Activated CD4-positive, alpha-beta T cell treated with anti-CD3 and anti-CD28 coated beads, Interleukin-2, amount 50 U/mL, for 48 hours (primary cell): ENCODE measurements at regions not wholly inside any gene's neighbourhood (a gene's known extent, or its start where the extent isn't known, plus 50 kb on each side); places are given as distances from the start of the nearest gene placed in this dataset.
A peak's percentile ranks its signal among the peaks of the same experiment; 100 is the strongest.
"Not testable (repeated sequence)": the region's sequence is repeated elsewhere in the genome, so short reads cannot be mapped to it uniquely, and the experiment has no call there.

Experiments
- DNase-seq, 2 experiments: peaks; one replicate each; pipeline ENCODE4 v3.0.0-alpha.2; 2020

DNA sequence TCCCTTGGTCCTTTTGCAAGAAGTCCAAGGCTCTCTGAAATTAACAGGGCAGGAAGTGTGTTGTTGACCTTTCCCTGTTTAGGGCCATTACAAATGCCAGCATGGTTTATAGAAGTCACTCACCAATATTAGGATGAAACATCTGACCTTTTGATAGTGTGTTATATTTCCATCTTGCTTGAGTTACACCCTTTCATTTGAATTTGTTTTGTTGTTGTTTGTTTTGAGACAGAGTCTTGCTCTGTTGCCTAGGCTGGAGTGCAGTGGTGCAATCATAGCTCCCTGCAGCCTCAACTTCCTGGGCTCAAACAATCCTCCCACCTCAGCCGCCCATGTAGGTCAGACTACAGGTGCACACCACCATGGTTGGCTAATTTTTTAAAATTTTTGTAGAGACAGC is 241.1 kb upstream of the USP9Y start:
- no peak for DNase-seq

DNA sequence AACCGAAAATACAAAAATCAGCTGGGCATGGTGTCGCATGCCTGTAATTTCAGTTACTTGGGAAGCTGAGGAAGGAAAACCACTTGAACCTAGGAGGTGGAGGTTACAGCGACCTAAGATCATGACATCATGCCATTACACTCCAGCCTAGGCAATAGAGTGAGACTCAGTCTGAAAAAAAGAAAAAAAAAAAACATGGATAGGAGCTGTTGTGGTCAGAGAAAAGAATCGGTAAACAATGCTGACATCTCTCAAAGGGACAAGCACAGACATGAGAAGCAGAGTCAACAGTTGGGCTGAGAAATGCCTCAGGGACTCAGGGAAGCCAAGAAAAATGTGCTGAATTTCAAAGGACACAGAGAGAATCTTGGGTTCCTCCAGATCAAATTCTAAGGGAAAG is 236.9 kb upstream of the USP9Y start:
- DNase-seq: no peak

DNA sequence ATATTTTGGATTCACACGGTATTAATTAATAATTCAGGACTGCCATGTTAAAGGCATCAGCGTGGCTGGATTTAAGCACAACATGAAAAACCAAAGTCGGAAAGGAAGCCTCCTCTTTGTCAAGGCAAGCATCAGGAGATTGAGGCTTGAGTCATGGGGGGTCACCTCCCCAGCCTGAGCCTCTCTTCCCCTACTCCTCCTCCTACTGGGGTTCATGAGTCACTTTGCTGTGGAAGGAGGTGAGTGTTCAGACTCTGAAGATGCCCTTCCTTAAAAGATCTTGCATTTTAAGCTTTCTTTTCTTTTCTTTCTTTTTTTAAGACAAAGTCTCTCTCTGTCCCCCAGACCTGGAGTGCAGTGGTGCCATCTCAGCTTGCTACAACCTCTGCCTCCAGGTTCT is 235.3 kb upstream of the USP9Y start:
- DNase-seq: no peak

DNA sequence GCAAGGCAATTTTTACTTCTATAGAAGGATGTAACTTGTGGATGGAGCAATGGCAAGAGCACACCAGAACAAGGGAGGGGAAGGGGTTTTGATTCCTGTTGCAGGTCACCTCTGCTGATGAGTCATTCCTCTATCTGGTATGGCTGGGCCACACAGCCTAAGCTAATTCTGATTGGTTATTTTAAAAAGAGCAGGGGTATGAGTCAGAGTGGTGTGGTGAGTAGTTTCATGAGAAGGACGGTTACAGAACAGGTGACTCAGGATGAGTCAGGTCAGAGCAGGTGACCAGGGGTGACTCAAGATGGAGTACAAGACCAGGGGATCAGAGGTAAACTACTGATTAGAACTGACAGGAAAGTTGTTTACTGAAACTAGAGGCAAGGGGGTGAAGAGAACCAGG is 231.9 kb upstream of the USP9Y start:
- no peak for DNase-seq

DNA sequence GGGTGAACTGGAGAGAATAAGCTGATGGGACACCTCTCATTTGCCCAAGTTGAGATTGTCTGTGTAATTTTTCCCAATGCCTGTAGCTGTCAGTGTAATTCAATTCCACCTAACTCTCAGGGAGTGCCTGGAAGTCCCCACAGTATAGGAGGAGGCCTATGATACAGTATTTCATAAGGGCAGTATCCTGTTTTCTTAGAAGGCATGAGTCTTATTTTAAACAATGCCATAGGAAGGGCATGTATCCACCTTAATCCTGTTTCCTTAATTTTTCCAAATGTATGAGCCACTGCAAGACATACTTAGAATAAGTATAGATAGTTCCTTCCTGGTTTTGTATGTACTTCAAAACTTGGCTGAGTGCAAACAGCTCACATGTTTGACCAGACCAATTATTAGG is 226.6 kb upstream of the USP9Y start:
- DNase-seq: no peak

DNA sequence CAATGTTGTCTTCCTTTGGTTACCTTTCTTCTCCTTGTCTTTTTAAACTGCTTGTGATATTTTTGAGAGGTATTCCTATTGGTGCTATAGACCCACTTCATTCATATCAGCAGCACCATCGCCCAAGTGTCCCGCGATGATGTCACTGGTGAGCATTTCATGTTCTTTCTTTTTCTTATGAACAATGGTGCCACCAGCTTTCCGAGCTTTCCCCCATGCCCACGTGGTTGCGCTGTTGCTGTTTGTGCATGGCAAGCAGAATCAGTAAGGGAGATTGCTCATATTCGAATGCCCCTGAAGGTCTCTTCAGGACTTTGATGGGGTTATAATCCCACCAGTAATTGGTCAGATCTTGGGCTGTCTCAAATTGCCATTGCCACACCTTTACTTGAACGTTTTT is 221.6 kb upstream of the USP9Y start:
- peak; percentile 36 to 39 for DNase-seq

DNA sequence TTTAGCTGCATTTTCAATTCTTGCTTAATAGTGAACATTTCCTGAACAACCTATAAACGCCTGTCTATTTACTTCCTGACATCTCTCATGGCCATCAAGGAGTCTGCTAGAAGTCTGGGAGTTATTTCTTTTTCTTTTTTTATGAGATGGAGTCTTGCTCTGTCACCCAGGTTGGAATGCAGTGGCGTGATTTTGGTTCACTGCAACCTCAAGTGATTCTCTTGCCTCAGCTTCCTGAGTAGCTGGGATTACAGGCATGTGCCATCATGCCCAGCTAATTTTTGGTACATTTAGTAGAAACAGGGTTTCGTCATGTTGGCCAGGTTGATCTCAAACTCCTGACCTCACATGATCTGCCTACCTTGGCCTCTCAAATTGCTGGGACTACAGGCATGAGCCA is 217.6 kb upstream of the USP9Y start:
- no peak for DNase-seq

DNA sequence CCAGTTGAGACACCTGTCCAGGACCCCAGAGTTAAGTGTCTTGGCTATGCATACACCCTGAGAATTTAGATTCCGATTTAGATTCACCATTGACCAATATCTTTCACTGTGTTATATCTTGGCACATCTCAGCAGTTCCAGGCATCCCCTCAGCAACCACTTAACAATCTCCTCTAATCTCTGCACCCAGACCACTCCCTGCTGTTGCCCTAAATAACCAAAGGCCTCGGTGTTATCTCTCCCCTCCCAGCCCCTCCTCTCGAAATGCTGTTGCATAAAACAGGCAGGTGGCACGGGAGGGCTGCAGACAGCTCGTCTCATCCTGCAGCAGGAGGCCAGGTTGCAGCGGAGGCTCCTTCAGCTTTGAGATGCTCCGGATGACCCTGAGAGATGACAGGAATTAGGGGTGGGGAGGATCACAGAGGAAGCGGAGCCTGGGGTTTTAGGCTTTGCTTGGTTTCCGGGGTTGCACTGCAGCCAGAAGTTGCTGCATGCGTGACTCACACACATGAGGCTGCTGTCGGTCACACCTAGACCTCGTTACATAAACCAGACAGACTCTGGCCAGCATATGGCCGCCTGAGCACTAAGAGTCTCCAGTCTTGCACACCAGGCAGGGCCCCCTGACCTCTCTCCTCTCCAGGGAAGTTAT is 210.3 kb upstream of the USP9Y start:
- DNase-seq: no peak

DNA sequence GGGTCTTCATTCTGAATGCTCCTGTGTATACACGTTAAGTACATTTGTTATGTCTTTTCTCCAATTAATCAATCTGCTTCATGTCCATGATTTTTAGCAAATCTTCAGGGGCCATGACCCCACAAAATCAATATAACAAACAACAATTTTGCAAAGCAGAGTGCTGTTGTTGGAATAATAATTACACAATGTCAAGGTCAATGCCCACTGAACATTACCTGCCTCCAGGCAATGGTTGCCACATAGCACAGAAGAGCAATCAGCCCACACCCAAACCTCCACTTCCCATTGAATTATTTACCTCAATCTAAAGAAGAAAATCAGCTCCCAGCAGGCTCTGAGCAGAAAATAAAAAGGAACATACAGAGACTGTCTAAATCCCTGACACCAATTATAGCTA is 208.8 kb upstream of the USP9Y start:
- DNase-seq: no peak

DNA sequence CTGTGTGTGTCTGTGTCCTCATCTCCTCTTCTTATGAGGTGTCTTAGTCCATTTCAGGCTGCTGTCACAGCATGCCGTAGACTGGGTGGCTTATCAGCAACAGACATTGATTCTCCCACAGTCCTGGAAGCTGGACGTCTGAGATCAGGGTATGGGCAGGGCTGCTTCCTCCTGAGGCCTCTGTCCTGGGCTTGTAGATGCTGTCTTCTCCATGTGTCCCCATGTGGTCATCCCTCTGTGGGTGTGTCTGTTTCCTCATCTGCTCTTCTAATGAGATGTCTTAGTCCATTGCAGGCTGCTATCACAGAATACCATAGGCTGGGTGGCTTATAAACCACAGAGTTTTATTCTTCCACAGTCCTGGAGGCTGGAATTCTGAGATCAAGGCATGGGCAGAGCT is 205.0 kb upstream of the USP9Y start:
- DNase-seq: no peak

DNA sequence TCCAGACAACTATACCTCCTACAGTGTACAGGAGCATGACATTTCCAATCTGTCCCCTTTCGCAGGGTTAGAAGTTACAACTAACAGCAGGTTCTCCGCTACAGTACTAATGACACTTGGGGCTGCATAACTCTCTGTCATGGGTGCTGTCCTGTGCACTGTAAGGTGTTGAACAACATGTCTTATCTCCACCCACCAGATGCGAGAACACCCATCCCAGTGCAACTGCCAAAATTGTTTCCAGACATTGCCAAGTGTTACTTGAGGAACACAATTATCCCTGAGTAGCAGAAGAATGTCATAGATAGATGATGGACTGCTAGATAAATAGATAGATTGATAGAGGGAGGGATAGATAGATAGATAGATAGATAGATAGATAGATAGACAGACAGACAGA is 200.9 kb upstream of the USP9Y start:
- DNase-seq: no peak

DNA sequence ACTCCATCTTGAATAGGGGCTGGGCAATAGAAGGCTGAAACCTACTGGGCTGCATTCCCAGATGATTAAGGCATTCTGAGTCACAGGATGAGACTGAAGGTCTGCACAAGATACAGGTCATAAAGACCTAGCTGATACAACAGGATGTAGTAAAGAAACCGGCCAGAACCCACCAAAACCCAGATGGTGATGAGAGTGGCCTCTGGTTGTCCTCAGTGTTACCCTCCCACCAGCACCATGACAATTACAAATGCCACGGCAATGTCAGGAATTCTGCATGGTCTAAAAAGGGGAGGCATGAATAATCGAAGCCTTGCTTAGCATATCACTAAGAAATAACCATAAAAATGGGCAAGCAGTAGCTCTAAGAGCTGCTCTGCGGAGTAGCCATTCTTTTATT is 197.0 kb upstream of the USP9Y start:
- not testable (repeated sequence) for DNase-seq

DNA sequence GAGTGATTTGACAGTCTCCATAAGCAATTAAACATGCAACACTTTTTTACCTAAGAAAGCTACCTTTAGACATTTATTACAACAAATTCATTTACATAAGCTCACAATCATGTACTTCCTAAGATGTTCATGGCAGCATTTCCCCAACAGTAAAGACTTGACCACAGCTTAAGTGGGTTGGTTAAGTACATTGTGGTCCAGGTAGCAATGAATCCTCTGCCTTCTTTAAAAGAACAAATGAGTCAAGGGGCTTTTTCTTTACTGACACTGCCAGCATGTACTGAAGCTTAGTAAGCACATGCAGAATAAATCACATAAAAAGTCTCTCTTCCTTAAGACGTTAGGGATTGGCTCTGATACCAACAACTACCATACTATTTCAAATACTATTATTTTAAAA is 183.7 kb upstream of the USP9Y start:
- no peak for DNase-seq

DNA sequence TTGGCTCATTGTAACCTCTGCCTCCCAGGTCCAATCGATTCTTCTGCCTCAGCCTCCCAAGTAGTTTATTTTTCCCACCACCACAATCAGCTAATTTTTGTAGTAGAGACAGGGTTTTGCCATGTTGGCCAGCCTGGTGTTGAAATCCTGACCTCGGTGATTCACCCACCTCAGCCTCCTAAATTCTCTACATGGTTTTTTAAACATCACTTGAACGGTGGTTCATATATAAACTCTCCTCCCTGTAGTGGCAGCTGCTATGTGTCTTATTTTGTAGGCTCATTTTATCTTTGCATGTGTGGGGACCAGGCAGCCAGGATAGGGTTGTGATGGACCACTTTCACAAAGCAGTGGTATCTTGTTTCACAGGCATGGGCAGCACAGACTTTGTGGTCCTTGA is 175.8 kb upstream of the USP9Y start:
- no peak for DNase-seq

DNA sequence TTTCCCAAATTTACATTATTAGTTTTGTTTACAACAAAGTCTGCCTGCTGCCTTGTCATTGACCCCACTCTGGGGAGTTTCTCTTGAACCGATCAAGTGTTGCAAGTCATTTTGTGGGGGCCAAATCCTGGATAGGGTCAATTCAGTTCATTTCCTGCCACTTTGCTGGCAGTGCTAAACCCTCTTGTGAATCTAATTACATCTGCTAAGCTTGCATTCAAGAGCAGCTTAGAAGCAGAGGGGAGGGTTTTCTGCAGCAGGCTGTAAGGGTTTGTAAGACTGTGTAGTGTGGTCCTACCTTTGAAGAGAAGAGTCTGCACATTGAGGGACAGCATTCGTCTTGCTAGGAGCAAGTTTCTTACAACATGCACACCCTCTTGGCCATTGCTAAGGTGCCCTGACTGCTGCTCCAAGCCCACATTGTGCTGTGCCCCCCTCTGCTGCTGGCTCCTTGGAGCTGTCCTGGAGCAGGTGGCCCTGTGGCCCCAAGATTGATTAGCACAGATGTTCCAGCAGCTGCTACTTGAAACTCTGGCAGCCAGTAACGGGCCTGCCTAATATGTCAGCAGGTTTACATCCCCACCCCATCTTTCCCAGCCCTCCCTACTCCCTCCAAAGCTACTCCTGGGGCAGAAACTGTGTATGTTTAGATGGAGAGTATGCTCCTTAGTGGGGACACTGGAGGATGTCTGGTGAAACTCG is 174.5 kb upstream of the USP9Y start:
- no peak for DNase-seq

DNA sequence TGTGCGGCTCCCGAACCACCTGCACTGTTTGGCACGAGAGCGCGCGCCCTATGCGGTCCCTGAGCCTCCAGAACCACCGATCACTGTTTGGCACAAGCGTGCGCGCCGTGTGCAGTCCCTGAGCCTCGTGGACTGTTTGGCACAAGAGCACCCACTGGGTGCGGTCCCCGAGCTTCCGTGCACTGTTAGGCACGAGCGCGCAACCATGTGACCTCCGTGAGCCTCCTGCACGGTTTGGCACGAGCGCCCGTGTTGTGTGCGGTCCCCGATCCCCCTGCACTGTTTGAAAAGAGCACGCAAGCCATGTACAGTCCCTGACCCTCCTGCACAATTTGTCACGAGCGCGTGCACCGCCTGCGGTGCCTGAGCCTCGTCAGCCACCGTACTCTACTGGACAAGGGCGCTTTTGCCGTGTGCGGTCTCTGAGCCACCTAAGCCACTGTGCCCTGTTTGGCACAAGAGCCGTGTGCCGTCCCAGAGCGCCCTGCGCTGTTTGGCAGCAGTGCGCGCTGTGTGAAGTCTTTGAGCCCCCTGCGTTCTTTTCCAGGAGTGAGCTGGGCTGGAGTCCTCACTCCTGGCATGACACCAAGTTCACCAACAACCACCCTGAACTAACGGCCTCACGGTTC is 163.7 kb upstream of the USP9Y start:
- DNase-seq: no peak

DNA sequence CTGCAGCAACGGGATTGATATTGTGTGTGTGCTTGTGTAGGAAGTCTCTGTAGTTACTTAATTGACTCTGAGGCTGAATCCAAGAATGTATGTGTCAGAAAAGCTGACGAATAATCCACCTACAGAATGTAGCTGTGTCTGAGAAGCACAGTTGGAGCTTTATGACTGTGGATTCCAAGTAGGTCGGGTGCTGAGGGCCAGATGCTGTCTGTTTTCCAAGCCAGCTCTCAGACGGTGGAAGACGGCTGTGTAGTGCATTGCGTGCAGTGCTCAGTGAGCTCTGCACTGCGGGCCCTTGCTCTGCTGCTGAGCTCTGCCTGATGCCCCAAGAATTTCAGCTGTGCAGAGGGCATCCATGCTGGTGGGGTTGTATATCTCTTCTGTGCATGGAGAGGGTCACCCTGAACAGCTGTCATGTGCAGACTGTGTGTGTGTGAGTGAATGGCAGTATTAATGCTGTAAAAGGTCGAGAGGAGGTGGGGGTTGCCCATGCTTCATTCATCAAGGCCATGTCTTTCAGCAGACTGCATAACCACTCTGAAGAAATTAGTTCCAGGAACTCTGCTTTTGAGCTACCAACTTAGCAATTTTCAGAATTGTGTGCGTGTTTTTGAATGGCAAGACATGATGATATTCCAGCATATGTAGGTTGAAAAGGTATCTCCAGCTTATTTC is 154.1 kb upstream of the USP9Y start:
- no peak for DNase-seq

DNA sequence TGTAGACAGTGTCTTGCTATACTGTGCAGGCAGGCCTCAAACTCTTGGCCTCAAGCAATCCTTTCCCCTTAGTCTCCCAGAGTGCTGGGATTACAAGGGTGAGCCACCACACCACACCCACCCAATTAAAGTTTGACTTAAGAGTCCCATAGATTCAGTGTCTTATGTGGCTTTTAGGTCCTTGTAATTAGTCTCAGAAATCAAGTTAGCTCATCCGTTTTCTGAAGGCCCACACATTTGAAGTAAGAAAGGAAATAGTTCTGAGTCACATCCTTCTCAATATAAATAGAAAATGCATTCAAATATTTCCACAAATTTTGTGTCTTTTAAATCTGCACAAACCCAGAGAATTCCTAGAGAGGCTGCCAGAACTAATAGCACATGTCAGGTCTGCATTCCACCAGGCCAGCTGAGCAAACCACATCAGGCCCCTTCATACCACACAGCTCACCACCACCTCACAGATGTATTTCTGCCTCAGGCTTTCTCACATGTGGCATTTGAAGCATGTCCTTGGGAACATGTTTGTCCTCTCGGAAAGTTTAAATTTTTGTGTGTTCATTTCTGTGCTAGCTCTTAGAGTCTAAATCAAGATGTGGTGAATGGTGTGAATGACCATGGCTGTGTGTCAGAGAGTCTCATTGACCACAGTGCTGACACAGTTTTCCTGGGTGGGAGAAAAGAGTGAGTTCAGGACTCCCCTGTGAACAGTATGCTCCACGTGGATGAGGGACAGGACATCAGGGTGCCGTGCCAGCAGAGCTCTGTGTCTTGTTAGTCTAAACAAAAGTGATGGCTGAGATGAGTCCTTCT is 148.4 kb upstream of the USP9Y start:
- DNase-seq: no peak

DNA sequence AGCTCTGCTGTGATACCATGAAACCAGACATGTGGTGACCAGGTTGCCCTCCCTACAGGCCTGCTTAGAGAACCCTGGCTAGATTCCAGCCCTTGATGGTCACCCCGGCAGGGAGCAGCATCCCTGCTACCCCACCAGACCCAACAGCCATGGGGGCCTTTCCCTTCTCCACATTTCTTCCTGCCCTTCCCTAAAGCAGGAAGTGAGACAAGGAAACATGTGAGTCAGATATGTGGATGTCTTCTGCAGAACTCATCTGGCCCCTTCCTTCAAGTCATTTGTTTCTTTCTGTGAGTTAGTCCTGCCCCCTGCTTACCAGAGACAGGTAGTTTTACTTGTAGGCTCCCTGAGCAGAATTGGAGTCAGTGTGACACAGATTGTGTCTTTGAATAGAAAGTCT is 147.1 kb upstream of the USP9Y start:
- DNase-seq: no peak

DNA sequence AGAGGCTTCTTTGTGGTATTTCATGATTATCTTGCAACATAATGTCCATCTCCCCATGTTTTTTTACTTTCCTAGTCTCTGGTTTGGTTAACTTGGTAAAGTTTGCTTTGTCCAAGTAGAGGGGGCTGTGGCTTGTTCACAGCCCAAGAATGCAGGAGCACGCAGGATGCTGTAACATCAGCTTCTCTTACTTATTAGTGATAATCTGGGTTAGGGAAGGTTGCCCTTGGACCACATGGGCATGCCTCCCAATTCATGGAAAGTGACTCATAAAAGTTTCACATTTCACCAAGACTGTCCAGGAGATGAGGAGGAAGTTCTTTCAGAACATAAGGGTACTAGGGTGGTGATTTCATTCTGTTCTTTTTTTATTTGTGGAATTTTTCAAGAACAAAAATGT is 146.0 kb upstream of the USP9Y start:
- DNase-seq: no peak

DNA sequence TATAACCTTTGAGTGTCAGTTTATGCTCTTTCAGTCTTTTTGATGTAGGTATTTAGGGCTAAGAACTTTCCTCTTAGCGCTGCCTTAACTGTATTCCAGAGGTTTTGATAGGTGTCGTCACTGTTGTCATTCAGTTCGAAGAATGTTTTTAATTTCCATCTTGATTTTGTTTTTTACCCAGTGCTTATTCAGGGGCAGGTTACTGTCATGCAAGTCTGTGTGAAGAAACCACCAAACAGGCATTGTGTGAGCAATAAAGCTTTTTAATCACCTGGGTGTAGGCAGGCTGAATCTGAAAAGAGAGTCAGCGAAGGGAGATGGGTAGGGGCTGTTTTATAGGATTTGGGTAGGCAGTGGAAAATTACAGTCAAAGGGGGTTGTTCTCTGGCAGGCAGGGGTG is 142.0 kb upstream of the USP9Y start:
- no peak for DNase-seq

DNA sequence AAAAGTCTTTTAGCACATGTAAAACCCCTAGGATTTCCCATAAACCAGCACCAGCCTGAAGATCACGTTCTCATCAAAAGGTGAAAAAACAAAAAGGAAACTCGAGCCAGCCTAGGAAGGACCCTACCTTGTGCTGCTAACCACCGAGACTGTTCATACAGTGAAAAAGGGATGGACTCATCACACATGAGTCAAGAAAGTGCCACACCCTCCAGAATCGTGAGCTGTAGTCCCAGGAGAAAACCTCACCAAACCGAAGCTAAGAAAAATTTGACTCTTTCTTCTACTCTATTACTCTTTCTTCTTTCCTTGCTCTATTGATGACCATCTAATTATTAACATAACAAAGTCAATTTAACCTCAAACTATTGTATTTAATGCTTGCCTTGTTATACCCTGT is 124.8 kb upstream of the USP9Y start:
- no peak for DNase-seq

DNA sequence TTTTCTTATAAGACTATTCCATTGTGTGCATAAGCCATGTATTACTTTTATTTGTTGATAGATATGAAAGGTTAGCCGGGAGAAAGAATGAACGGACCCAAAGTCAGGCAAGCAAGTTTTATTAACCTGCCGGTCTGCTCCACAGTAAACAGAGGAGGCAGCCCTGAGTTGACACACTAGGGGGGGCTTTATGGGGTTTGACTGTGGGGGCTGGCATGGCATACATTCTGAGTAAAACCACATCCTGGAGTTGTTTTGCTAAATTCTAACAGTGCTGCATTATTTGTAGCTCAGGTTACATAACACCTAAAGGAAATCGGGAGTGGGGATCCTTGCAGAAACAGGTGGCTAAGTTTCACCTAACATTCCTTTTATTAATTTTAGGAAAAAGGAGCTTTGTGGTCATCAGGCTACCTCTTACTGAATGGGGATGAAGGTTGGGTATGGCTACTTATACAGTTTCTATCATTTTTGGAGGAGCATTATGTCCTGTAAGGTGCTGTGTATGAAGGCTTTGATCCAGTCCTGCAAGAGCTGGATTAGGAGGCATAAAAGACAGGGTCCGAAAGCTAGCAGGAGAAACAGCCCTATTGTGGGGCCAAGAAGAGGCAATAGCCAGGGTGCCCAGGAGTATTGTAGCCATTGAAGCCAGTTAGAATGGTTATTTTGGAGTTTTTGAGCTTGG is 107.4 kb upstream of the USP9Y start:
- no peak for DNase-seq
